ENCODE measurements at regions not wholly inside any gene's neighbourhood (a gene's known extent, or its start where the extent isn't known, plus 50 kb on each side); places are given as distances from the start of the nearest gene placed in this dataset.
"Not testable (repeated sequence)": the region's sequence is repeated elsewhere in the genome, so short reads cannot be mapped to it uniquely, and the experiment has no call there.

- BruUV-seq (replicated peaks), result no TSS peak
- Histone ChIP-seq H4K91ac (ENCODE audit: insufficient read depth, low read depth, low read length) (no peak overlapping the region), H3K27me3 (ENCODE audit: control insufficient read depth, insufficient read depth, low read length) (no peaks in the 10 kb centered on the region), H3K4me1 (ENCODE audit: control insufficient read depth, insufficient read depth, low read length) (no peaks in the 10 kb centered on the region), H2BK15ac (ENCODE audit: low read depth, low read length) (no peak overlapping the region), H2BK120ac (ENCODE audit: low read depth, low read length) (no peak overlapping the region), H3K23ac (ENCODE audit: low read depth, low read length) (no peak overlapping the region), H3K27ac (ENCODE audit: insufficient read depth, low read length) (no peak overlapping the region), H3K9ac (ENCODE audit: low read depth, low read length) (no peak overlapping the region), H3K4me3 (ENCODE audit: insufficient read depth, low read depth, low read length) (no peak overlapping the region), H4K5ac (ENCODE audit: low read depth, low read length) (no peak overlapping the region), H4K20me1 (ENCODE audit: insufficient read depth, low read length) (no peaks in the 10 kb centered on the region), H2AK5ac (ENCODE audit: low read depth, low read length) (no peak overlapping the region), H2BK20ac (ENCODE audit: low read depth, low read length) (no peak overlapping the region), H3K79me1 (ENCODE audit: low read depth in 1 of 2, low read length in 2 of 2) (no peaks in the 10 kb centered on the region), H3K9me1 (ENCODE audit: insufficient read depth, low read length) (no peaks in the 10 kb centered on the region), H3K56ac (ENCODE audit: extremely low read depth, insufficient read depth, low read length) (no peak overlapping the region), H3K4ac (ENCODE audit: low read depth, low read length) (no peak overlapping the region), H3K14ac (replicated peaks; ENCODE audit: low read depth, low read length) (no peak overlapping the region), H2AFZ (replicated peaks; ENCODE audit: low read length, poor library complexity) (no peak overlapping the region), H3K18ac (ENCODE audit: low read depth, low read length) (no peak overlapping the region), H2BK5ac (ENCODE audit: low read depth, low read length, poor library complexity, severe bottlenecking) (no peak overlapping the region), H3K4me2 (ENCODE audit: low read depth, low read length) (no peak overlapping the region), H3K9me3 (ENCODE audit: control insufficient read depth, insufficient read depth, low read length) (no peaks in the 10 kb centered on the region), H2AK9ac (replicated peaks; ENCODE audit: low read depth, low read length, poor library complexity) (no peak overlapping the region), H3K36me3 (ENCODE audit: control insufficient read depth, insufficient read depth, low read length) (no peaks in the 10 kb centered on the region), H4K8ac (ENCODE audit: low read depth in 2 of 2, low read length in 2 of 2) (no peak overlapping the region)
- DNase-seq (peak; percentile 45), ATAC-seq (ENCODE audit: low read depth) (no peak)
- POLR2A ChIA-PET (ENCODE audit: unreplicated experiment), result no interaction called here
- in situ Hi-C loops (cut with MboI; ENCODE audit: low sequenced_read_pairs) (no loop called here), dilution Hi-C loops (cut with HindIII; ENCODE audit: low sequenced_read_pairs, unreplicated experiment) (no loop called here), intact Hi-C loops (cut with micrococcal nuclease) (no loop called here)
- TF ChIP-seq NFE2L2 (IDR thresholded peaks at IDR 0.05; ENCODE audit: low read depth, low read length) (peak; percentile 87), USF2 (IDR thresholded peaks at IDR 0.05; ENCODE audit: low read depth, low read length) (no peak), FOS (IDR thresholded peaks at IDR 0.05; ENCODE audit: low read depth, low read length) (no peak)
- CTCF ChIA-PET, result no interaction called here
Measured at GRCh38 chr14:43706900-43707299, 800.2 kb downstream of the FSCB start.

- H3K79me1 ChIP-seq (ENCODE audit: low read depth in 1 of 2, low read length in 2 of 2); H3K23ac ChIP-seq (ENCODE audit: low read depth, low read length); H4K20me1 ChIP-seq (ENCODE audit: insufficient read depth, low read length); H2BK120ac ChIP-seq (ENCODE audit: low read depth, low read length); H4K8ac ChIP-seq (ENCODE audit: low read depth in 2 of 2, low read length in 2 of 2); H2AK9ac ChIP-seq (replicated peaks; ENCODE audit: low read depth, low read length, poor library complexity); H3K4me1 ChIP-seq (ENCODE audit: control insufficient read depth, insufficient read depth, low read length); intact Hi-C loops (cut with micrococcal nuclease); H3K14ac ChIP-seq (replicated peaks; ENCODE audit: low read depth, low read length); in situ Hi-C loops (cut with MboI; ENCODE audit: low sequenced_read_pairs); H3K4me2 ChIP-seq (ENCODE audit: low read depth, low read length); H2AK5ac ChIP-seq (ENCODE audit: low read depth, low read length); H3K4me3 ChIP-seq (ENCODE audit: insufficient read depth, low read depth, low read length); CTCF ChIA-PET; H2BK5ac ChIP-seq (ENCODE audit: low read depth, low read length, poor library complexity, severe bottlenecking); DNase-seq; H2BK20ac ChIP-seq (ENCODE audit: low read depth, low read length); H2BK15ac ChIP-seq (ENCODE audit: low read depth, low read length); H3K9me3 ChIP-seq (ENCODE audit: control insufficient read depth, insufficient read depth, low read length); H3K9me1 ChIP-seq (ENCODE audit: insufficient read depth, low read length); H3K56ac ChIP-seq (ENCODE audit: extremely low read depth, insufficient read depth, low read length); H3K27ac ChIP-seq (ENCODE audit: insufficient read depth, low read length); H2AFZ ChIP-seq (replicated peaks; ENCODE audit: low read length, poor library complexity); H4K5ac ChIP-seq (ENCODE audit: low read depth, low read length); ATAC-seq (ENCODE audit: low read depth); H3K27me3 ChIP-seq (ENCODE audit: control insufficient read depth, insufficient read depth, low read length); H4K91ac ChIP-seq (ENCODE audit: insufficient read depth, low read depth, low read length); H3K4ac ChIP-seq (ENCODE audit: low read depth, low read length); POLR2A ChIA-PET (ENCODE audit: unreplicated experiment); H3K18ac ChIP-seq (ENCODE audit: low read depth, low read length); H3K36me3 ChIP-seq (ENCODE audit: control insufficient read depth, insufficient read depth, low read length); dilution Hi-C loops (cut with HindIII; ENCODE audit: low sequenced_read_pairs, unreplicated experiment); BruUV-seq (replicated peaks); H3K9ac ChIP-seq (ENCODE audit: low read depth, low read length): not testable (repeated sequence)
- WGBS, 2 experiments (ENCODE audit: extremely low coverage in 2 of 2, insufficient read length in 1 of 2), result 80% methylated on average over 1 of the region's 20 CpGs; no CpG with 5 or more reads in 1 of the 2 experiments
Measured at GRCh38 chr14:43698561-43699284, 808.4 kb downstream of the FSCB start.
